ENCODE measurements at regions not wholly inside any gene's neighbourhood (a gene's known extent, or its start where the extent isn't known, plus 50 kb on each side); places are given as distances from the start of the nearest gene placed in this dataset.
"Not testable (repeated sequence)": the region's sequence is repeated elsewhere in the genome, so short reads cannot be mapped to it uniquely, and the experiment has no call there.

- TF ChIP-seq CTCF (IDR thresholded peaks at IDR 0.05; ENCODE audit: insufficient read depth, low read length), result no peak
- H3K4me3 ChIP-seq (ENCODE audit: low read depth, low read length), result no peak overlapping the region
- DNase-seq (ENCODE audit: low read depth), result no peak
These were observed 1103.5 kb downstream of the STIM2 start for GRCh38 chr4:27964095-27964494.

- DNase-seq (ENCODE audit: low read depth), result no peak
- H3K4me3 ChIP-seq (ENCODE audit: low read depth, low read length), result no peak overlapping the region
- TF ChIP-seq CTCF (IDR thresholded peaks at IDR 0.05; ENCODE audit: insufficient read depth, low read length), result no peak
These were observed 1106.0 kb downstream of the STIM2 start for GRCh38 chr4:27966664-27967063.

- TF ChIP-seq CTCF (IDR thresholded peaks at IDR 0.05; ENCODE audit: insufficient read depth, low read length), result no peak
- DNase-seq (ENCODE audit: low read depth), result no peak
- H3K4me3 ChIP-seq (ENCODE audit: low read depth, low read length), result no peak overlapping the region
These were observed 1112.4 kb downstream of the STIM2 start for GRCh38 chr4:27973056-27973455.

- no peak overlapping the region for H3K4me3 ChIP-seq (ENCODE audit: low read depth, low read length)
These were observed 1113.1 kb downstream of the STIM2 start for GRCh38 chr4:27973700-27974099.

GRCh38 chr4:27974339-27974738, 1113.7 kb downstream of the STIM2 start:
- DNase-seq (ENCODE audit: low read depth), result no peak
- no peak overlapping the region for H3K4me3 ChIP-seq (ENCODE audit: low read depth, low read length)
- TF ChIP-seq CTCF (IDR thresholded peaks at IDR 0.05; ENCODE audit: insufficient read depth, low read length), result no peak

More at GRCh38 chr4:27973700-27974099, 1113.1 kb downstream of the STIM2 start:
- TF ChIP-seq CTCF (IDR thresholded peaks at IDR 0.05; ENCODE audit: insufficient read depth, low read length), result no peak
- DNase-seq (ENCODE audit: low read depth), result no peak

- DNase-seq (ENCODE audit: low read depth), result not testable (repeated sequence)
These were observed 1114.2 kb downstream of the STIM2 start for GRCh38 chr4:27974881-27975280.

GRCh38 chr4:27978427-27979109, 1117.9 kb downstream of the STIM2 start:
- not testable (repeated sequence) for H3K4me3 ChIP-seq (ENCODE audit: low read depth, low read length); DNase-seq (ENCODE audit: low read depth)

More at GRCh38 chr4:27974881-27975280, 1114.2 kb downstream of the STIM2 start:
- not testable (repeated sequence) for H3K4me3 ChIP-seq (ENCODE audit: low read depth, low read length)

- no peak for DNase-seq (ENCODE audit: low read depth)
- H3K4me3 ChIP-seq (ENCODE audit: low read depth, low read length), result no peak overlapping the region
- no peak for TF ChIP-seq CTCF (IDR thresholded peaks at IDR 0.05; ENCODE audit: insufficient read depth, low read length)
These were observed 1124.9 kb downstream of the STIM2 start for GRCh38 chr4:27985522-27985921.

Measured in fibroblast of the aortic adventitia (primary cell).